GM20000 (cell line): ENCODE measurements at regions not wholly inside any gene's neighbourhood (a gene's known extent, or its start where the extent isn't known, plus 50 kb on each side); places are given as distances from the start of the nearest gene placed in this dataset.
A peak's percentile ranks its signal among the peaks of the same experiment; 100 is the strongest.
"Not testable (repeated sequence)": the region's sequence is repeated elsewhere in the genome, so short reads cannot be mapped to it uniquely, and the experiment has no call there.

Experiments used
- DNase-seq: peaks from one replicate; pipeline ENCODE4 v3.0.0; 2012; ENCODE audit warnings: low spot score
- TF ChIP-seq, protein P1 (sequence below): IDR thresholded peaks from 2 replicates; pipeline ENCODE4 v1.5.1; 2012; ENCODE audit warnings: mild to moderate bottlenecking, control low read depth; ENCODE audit errors: extremely low read depth, missing control alignments

DNA sequence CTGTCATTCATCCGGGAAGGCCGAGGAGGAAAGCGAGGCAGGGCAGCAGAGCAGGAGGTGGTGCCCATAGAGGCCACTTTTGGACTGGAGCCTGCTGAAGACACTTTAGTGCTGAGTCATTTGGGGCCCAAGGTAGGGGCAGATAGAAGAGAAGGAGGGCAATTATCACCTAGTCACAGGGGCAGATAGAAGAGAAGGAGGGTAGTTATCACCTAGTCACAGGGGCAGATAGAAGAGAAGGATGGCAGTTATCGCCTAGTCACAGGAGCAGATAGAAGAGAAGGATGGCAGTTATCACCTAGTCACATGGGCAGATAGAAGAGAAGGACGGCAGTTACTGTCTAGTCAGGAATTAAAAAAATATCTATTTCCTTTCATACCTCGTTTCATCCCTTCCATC lies 1372.6 kb downstream of the FOXD4L5 start:
- DNase-seq: not testable (repeated sequence)

DNA sequence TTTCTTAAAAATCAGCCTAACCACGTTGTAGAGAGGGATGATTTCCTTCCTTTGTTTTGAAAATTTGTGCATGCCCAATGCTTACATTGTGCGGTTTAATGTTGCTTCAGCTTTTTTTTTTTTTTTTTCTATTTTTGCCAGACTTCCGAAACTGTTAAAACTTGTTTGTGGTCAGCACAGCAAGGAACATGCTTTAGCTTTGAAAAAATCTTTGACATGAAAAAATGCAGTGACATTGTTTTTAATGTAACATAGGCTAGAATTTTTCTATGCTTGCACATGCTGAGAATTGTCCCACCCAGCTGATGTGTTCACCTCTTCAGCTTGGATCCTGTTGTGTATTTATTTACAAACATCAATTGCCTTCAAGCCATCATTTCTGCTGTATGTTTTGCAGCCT lies 1375.9 kb downstream of the FOXD4L5 start:
- not testable (repeated sequence) for DNase-seq

- not testable (repeated sequence) for DNase-seq
These were observed 1385.3 kb downstream of the FOXD4L5 start for GRCh38 chr9:63899637-63900190.

- DNase-seq: not testable (repeated sequence)
These were observed 1403.6 kb downstream of the FOXD4L5 start for GRCh38 chr9:63881386-63881785.

DNA sequence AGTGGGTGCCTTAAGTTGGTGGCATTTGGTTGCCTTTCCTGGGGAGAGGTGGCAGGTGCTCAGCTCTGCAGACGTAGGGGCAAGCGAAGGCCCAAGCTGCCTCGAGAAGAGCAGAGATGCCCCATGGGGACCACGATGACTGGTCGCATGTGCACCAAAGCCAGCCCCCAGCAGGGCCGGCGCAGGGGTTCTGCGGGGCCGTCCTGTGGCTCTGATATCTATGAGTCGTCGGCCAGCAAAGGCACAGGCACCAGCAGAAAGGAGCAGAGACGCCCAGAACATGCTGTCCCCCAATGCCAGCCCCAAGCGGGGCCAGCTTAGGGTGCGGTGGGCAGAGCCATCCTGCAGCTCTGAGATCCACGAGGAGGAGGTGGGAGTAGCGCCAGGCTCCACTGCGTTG lies 1408.6 kb downstream of the FOXD4L5 start:
- DNase-seq: not testable (repeated sequence)

- TF ChIP-seq, protein P1, sequence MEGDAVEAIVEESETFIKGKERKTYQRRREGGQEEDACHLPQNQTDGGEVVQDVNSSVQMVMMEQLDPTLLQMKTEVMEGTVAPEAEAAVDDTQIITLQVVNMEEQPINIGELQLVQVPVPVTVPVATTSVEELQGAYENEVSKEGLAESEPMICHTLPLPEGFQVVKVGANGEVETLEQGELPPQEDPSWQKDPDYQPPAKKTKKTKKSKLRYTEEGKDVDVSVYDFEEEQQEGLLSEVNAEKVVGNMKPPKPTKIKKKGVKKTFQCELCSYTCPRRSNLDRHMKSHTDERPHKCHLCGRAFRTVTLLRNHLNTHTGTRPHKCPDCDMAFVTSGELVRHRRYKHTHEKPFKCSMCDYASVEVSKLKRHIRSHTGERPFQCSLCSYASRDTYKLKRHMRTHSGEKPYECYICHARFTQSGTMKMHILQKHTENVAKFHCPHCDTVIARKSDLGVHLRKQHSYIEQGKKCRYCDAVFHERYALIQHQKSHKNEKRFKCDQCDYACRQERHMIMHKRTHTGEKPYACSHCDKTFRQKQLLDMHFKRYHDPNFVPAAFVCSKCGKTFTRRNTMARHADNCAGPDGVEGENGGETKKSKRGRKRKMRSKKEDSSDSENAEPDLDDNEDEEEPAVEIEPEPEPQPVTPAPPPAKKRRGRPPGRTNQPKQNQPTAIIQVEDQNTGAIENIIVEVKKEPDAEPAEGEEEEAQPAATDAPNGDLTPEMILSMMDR: peak; percentile 25
- peak; percentile 70 for DNase-seq
These were observed 1425.4 kb downstream of the FOXD4L5 start for GRCh38 chr9:63859475-63860215.

DNA sequence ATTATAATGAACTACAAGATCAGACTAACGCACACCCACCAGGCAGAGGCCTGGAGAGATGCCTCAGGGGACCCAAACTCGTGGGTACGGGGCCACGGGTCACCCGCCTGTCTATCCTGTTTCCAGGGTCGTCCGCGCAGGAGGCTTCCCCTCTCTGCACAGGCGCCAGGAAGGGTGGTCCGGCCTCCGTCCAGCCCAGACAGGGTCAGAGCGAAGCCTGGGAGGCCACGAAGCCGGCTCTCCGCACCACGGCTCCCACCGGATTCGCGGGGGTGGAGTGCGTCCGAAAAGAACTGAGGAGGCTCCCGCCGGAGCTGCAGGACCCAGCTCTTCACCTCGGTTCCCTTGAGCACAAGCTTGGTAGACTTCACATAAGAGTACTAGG lies 1425.9 kb downstream of the FOXD4L5 start:
- not testable (repeated sequence) for DNase-seq

GRCh38 chr9:63853140-63853751 lies 1431.8 kb downstream of the FOXD4L5 start:
- not testable (repeated sequence) for DNase-seq

DNA sequence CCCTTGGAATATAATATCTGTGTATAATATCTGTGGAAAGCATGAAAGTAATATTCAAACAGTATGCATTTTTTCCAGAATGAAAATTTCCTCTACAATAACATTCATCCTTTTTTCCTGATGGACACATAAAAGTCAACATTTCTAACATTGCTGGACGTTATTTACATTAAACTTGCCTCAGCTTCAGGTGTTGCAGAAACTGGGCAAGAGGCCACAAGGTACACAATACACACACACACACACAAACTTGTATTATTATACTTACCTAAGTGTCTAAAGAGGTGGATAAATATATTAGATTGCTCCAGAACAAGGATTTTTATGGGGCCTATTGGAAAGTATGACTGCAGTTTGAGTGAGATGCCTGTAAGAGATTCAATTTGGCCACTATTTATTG lies 1460.2 kb downstream of the FOXD4L5 start:
- DNase-seq: not testable (repeated sequence)

GRCh38 chr9:63823375-63824201 lies 1461.4 kb downstream of the FOXD4L5 start:
- not testable (repeated sequence) for DNase-seq

GRCh38 chr9:63822615-63823374 lies 1462.2 kb downstream of the FOXD4L5 start:
- DNase-seq: not testable (repeated sequence)

- not testable (repeated sequence) for DNase-seq
These were observed 1463.7 kb downstream of the FOXD4L5 start for GRCh38 chr9:63821293-63821692.

GRCh38 chr9:63820882-63821281 lies 1464.1 kb downstream of the FOXD4L5 start:
- DNase-seq: not testable (repeated sequence)

GRCh38 chr9:63820383-63820782 lies 1464.6 kb downstream of the FOXD4L5 start:
- not testable (repeated sequence) for DNase-seq
